Testis (tissue), 2 donors: ENCODE measurements at regions not wholly inside any gene's neighbourhood (a gene's known extent, or its start where the extent isn't known, plus 50 kb on each side); places are given as distances from the start of the nearest gene placed in this dataset.

Source experiments
- DNase-seq: peaks from one replicate; pipeline ENCODE4 v3.0.0-alpha.2; 2019
- H3K27ac ChIP-seq, 2 donors: fragments of 200-600 bp; sonication (generic); one replicate each; pipeline ENCODE4 v1.5.1; 2019
- H3K27me3 ChIP-seq: fragments of 200-600 bp; sonication (generic); one replicate; pipeline ENCODE4 v1.5.1; 2019
- H3K36me3 ChIP-seq: fragments of 200-600 bp; sonication (generic); one replicate; pipeline ENCODE4 v1.5.1; 2017; ENCODE audit warnings: low read depth; ENCODE audit errors: missing control alignments
- H3K4me1 ChIP-seq: fragments of 200-600 bp; sonication (generic); one replicate; pipeline ENCODE4 v1.5.1; 2019
- H3K4me3 ChIP-seq, 2 donors: fragments of 200-600 bp; sonication (generic); one replicate each; pipeline ENCODE4 v1.5.1; 2017 to 2019
- H3K9me3 ChIP-seq: fragments of 200-600 bp; sonication (generic); one replicate; pipeline ENCODE4 v1.5.1; 2017
- CTCF ChIP-seq, 3 experiments: fragments of 450-650 bp in 2 of 3; fragments of 200-600 bp in 1 of 3; sonication (generic) in 1 of 3; IDR thresholded peaks; one replicate each; pipeline ENCODE4 v1.5.1; 2016 to 2019; ENCODE audit warnings: antibody characterized with exemption in 3 of 3, mild to moderate bottlenecking in 2 of 3, moderate library complexity in 1 of 3
- POLR2A ChIP-seq: fragments of 450-650 bp; IDR thresholded peaks from one replicate; pipeline ENCODE4 v1.6.1; 2017; ENCODE audit warnings: antibody characterized with exemption, mild to moderate bottlenecking, moderate library complexity
- WGBS, 2 donors: methylation state at CpG; one replicate each; pipeline ENCODE4 v1.1.5; 2018; 5-methylcytosine and 5-hydroxymethylcytosine counted together
- intact Hi-C: fragments of 100-400 bp; cut with DNase I; formaldehyde crosslinking; loops from one replicate; pipeline ENCODE4 v1.15.1; 2023; ENCODE audit warnings: low total_unique reads

GRCh38 chr11:92843455-92843854 lies 126.0 kb upstream of the MTNR1B start:
- no peak for DNase-seq
- H3K27me3 ChIP-seq, result no peaks in the 10 kb centered on the region
- no peaks in the 10 kb centered on the region for H3K36me3 ChIP-seq

GRCh38 chr11:92844197-92844596 lies 125.3 kb upstream of the MTNR1B start:
- Histone ChIP-seq H3K9me3 (no peaks in the 10 kb centered on the region), H3K27me3 (no peaks in the 10 kb centered on the region), H3K36me3 (no peaks in the 10 kb centered on the region), H3K4me1 (no peaks in the 10 kb centered on the region), H3K27ac (no peak overlapping the region), H3K4me3 (no peak overlapping the region)
- DNase-seq, result no peak
- 92 to 95% methylated on average over 9 to 13 of the region's 13 CpGs for WGBS, 2 donors
- intact Hi-C loops, result no loop called here
- TF ChIP-seq CTCF (IDR thresholded peaks at IDR 0.05), result no peak
- no peak for TF ChIP-seq POLR2A

More at GRCh38 chr11:92843455-92843854, 126.0 kb upstream of the MTNR1B start:
- intact Hi-C loops, result no loop called here
- 79 to 82% methylated on average over 4 of the region's 4 CpGs for WGBS, 2 donors
- Histone ChIP-seq H3K9me3 (no peaks in the 10 kb centered on the region), H3K27ac (no peak overlapping the region), H3K4me1 (no peaks in the 10 kb centered on the region), H3K4me3 (no peak overlapping the region)
- TF ChIP-seq POLR2A (no peak), CTCF (IDR thresholded peaks at IDR 0.05) (no peak)

- Histone ChIP-seq H3K9me3 (no peaks in the 10 kb centered on the region), H3K27ac (no peak overlapping the region), H3K27me3 (no peaks in the 10 kb centered on the region), H3K4me3 (no peak overlapping the region), H3K36me3 (no peaks in the 10 kb centered on the region), H3K4me1 (no peaks in the 10 kb centered on the region)
- TF ChIP-seq POLR2A, result no peak
- no peak for TF ChIP-seq CTCF (IDR thresholded peaks at IDR 0.05)
- DNase-seq, result no peak
- intact Hi-C loops, result no loop called here
- WGBS, 2 donors, result 76 to 77% methylated on average over 4 of the region's 4 CpGs
Measured at GRCh38 chr11:92845390-92845789, 124.1 kb upstream of the MTNR1B start.

GRCh38 chr11:92845805-92846204 lies 123.6 kb upstream of the MTNR1B start:
- no peaks in the 10 kb centered on the region for H3K4me1 ChIP-seq
- TF ChIP-seq POLR2A (no peak), CTCF (IDR thresholded peaks at IDR 0.05) (no peak)
- no peak overlapping the region for H3K4me3 ChIP-seq
- H3K36me3 ChIP-seq, result no peaks in the 10 kb centered on the region
- intact Hi-C loops, result no loop called here
- no peak for DNase-seq
- H3K9me3 ChIP-seq, result no peaks in the 10 kb centered on the region
- no peak overlapping the region for H3K27ac ChIP-seq
- 61 to 73% methylated on average over 2 of the region's 2 CpGs for WGBS, 2 donors
- no peaks in the 10 kb centered on the region for H3K27me3 ChIP-seq

GRCh38 chr11:92846491-92847125 lies 122.8 kb upstream of the MTNR1B start:
- Histone ChIP-seq H3K4me3 (no peak overlapping the region), H3K27ac (no peak overlapping the region), H3K27me3 (no peaks in the 10 kb centered on the region), H3K9me3 (no peaks in the 10 kb centered on the region), H3K4me1 (no peaks in the 10 kb centered on the region), H3K36me3 (no peaks in the 10 kb centered on the region)
- DNase-seq, result no peak
- no peak for TF ChIP-seq POLR2A
- TF ChIP-seq CTCF (IDR thresholded peaks at IDR 0.05), result no peak
- intact Hi-C loops, result no loop called here
